SK-N-MC (cell line): ENCODE measurements at regions not wholly inside any gene's neighbourhood (a gene's known extent, or its start where the extent isn't known, plus 50 kb on each side); places are given as distances from the start of the nearest gene placed in this dataset.

Source experiments
- DNase-seq: peaks from one replicate; pipeline ENCODE4 v3.0.0-alpha.2; 2011; ENCODE audit warnings: low read depth, low spot score
- H3K27ac ChIP-seq: fragments of 200-600 bp; sonication (generic); 2 replicates; pipeline ENCODE4 v1.5.1; 2016; ENCODE audit warnings: mixed run types
- H3K36me3 ChIP-seq: fragments of 200-600 bp; sonication (generic); 2 replicates; pipeline ENCODE4 v1.6.1; 2017; ENCODE audit warnings: antibody characterized with exemption, low read length, mixed read lengths; ENCODE audit not compliant: insufficient read depth
- H3K4me3 ChIP-seq: fragments of 200-600 bp; sonication (generic); 2 replicates; pipeline ENCODE4 v1.5.1; 2016
- H3K9ac ChIP-seq: fragments of 200-600 bp; sonication (generic); 2 replicates; pipeline ENCODE4 v1.8.0; 2017; ENCODE audit warnings: mixed run types, mixed read lengths; ENCODE audit not compliant: insufficient read length
- H3K9me3 ChIP-seq: fragments of 200-600 bp; sonication (generic); 2 replicates; pipeline ENCODE4 v1.6.1; 2017; ENCODE audit warnings: low read depth, mild to moderate bottlenecking, antibody characterized with exemption, low read length, moderate library complexity, mixed read lengths
- EZH2 ChIP-seq: fragments of 200-600 bp; sonication (generic); IDR thresholded peaks from one replicate; pipeline ENCODE4 v1.6.1; 2017; ENCODE audit warnings: antibody characterized with exemption
- FOXP2 ChIP-seq: optimal IDR thresholded peaks from 2 replicates; pipeline ENCODE3; 2011; ENCODE audit warnings: mild to moderate bottlenecking, moderate library complexity; ENCODE audit not compliant: insufficient read depth; ENCODE audit errors: extremely low read length, control extremely low read depth
- POLR2AphosphoS5 ChIP-seq: IDR thresholded peaks from 2 replicates; pipeline ENCODE4 v1.6.1; 2012; ENCODE audit warnings: mild to moderate bottlenecking, low read depth, low read length, borderline replicate concordance

DNA sequence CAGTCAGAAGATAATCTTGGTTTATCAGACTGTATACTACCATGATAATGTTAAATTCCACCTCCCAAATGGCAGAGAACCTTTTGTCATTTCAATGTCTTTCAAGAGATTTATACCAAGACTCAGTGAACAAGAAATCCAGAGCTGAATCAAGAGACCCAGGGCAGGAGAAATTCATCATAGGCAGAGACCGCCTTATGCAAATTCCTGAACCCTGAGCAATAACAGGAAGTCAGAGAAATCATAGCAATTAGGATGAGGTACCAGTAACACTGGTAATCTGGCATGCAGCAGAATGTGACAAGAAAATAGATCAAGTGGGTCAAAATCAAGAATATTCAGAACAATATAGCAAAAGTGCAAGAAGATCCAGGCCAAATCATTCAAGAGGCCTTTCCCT is 412.4 kb upstream of the LRATD1 start:
- Histone ChIP-seq H3K27ac (no peak overlapping the region), H3K9ac (no peak overlapping the region), H3K9me3 (no peaks in the 10 kb centered on the region), H3K4me3 (no peak overlapping the region), H3K36me3 (no peaks in the 10 kb centered on the region)
- TF ChIP-seq EZH2 (no peak), FOXP2 (no peak), POLR2AphosphoS5 (no peak)
- DNase-seq: no peak

DNA sequence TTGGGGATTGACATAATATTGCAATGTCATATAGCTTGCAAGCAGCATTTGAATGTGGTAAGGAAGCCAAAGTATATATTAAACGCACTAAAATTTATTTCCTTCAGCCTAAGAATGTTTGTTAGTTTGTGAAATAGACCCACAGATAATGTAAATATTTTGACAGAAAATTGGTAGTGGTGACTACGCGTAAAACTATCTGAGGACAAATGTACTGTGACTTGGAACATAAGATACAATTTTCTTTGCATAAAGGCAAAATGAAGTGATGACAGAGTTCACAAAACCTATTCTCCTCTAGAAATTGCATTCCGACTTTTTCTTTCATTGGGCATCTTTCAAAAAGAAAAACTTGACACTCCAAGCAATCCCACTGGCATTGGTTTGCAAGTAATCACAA is 411.1 kb upstream of the LRATD1 start:
- Histone ChIP-seq H3K27ac (no peak overlapping the region), H3K9me3 (no peaks in the 10 kb centered on the region), H3K36me3 (no peaks in the 10 kb centered on the region), H3K4me3 (no peak overlapping the region), H3K9ac (no peak overlapping the region)
- no peak for DNase-seq
- TF ChIP-seq FOXP2: no peak
- no peak for TF ChIP-seq POLR2AphosphoS5
- TF ChIP-seq EZH2: no peak

DNA sequence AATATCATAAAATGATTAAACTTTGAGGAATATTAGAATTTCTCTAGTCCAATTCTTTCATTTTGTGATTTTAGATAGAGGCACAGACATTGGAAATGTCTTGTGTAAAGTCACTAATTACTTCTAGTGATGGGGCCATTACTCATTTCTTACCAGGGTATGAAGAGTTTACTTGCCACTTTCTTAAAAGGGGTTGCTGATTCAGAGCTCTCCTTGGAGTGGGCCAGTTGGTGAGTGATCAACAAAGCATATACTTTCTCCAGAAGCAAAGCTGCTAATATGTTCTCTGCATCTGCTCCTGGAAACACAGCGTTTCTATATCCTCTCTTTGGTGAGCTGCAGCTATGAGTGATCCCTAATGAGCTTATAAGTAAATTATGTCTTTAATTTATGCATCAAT is 408.9 kb upstream of the LRATD1 start:
- Histone ChIP-seq H3K9ac (no peak overlapping the region), H3K27ac (no peak overlapping the region), H3K9me3 (no peaks in the 10 kb centered on the region), H3K4me3 (no peak overlapping the region), H3K36me3 (no peaks in the 10 kb centered on the region)
- TF ChIP-seq EZH2 (no peak), POLR2AphosphoS5 (no peak), FOXP2 (no peak)
- DNase-seq: no peak

DNA sequence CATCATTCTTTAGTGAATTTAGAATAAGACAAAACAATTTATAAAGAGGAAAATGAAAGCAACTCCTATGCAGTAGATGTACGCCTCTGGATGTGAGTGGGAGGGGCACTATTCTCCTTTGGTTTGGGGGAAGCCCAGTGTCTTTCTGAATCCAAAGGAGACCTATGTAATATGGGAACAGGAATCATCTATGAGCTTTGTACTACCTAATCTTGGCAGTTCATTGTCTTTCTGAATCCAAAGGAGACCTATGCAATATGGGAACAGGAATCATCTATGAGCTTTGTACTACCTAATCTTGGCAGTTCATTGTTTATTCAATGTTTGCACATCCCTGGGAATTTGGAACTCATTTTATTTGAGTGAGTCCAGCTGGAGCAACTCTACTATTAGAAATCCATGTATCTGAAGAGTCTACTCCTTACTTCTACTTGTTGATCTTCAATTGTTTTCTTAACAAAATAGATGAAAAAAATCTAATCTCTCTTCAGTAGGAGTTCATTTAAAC is 401.1 kb upstream of the LRATD1 start:
- Histone ChIP-seq H3K9ac (no peak overlapping the region), H3K4me3 (no peak overlapping the region), H3K9me3 (no peaks in the 10 kb centered on the region), H3K27ac (no peak overlapping the region), H3K36me3 (no peaks in the 10 kb centered on the region)
- no peak for DNase-seq
- no peak for TF ChIP-seq FOXP2
- TF ChIP-seq EZH2: no peak
- no peak for TF ChIP-seq POLR2AphosphoS5

DNA sequence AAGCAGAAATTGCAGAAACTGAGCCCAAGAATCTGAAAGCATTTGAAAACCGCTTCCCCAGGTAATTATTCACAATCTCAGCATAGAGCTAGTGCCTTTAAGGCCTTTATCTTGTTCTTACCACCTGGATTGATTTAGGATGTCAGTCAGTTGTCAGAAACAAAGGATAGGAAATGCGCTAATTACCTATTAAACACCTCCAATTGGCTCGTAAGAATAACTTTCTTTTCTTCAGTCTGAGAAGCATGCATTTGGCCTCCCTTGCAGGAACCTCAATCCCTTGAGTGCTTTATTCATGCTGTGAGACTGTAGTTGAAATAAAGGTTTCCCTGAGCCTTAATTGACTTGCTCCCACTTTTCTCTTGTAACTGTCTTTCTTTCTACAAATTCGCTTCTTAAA is 400.3 kb upstream of the LRATD1 start:
- H3K36me3 ChIP-seq: no peaks in the 10 kb centered on the region
- no peak overlapping the region for H3K27ac ChIP-seq
- H3K4me3 ChIP-seq: no peak overlapping the region
- no peaks in the 10 kb centered on the region for H3K9me3 ChIP-seq
- no peak for DNase-seq
- H3K9ac ChIP-seq: no peak overlapping the region
- TF ChIP-seq FOXP2 (no peak), EZH2 (no peak), POLR2AphosphoS5 (no peak)

DNA sequence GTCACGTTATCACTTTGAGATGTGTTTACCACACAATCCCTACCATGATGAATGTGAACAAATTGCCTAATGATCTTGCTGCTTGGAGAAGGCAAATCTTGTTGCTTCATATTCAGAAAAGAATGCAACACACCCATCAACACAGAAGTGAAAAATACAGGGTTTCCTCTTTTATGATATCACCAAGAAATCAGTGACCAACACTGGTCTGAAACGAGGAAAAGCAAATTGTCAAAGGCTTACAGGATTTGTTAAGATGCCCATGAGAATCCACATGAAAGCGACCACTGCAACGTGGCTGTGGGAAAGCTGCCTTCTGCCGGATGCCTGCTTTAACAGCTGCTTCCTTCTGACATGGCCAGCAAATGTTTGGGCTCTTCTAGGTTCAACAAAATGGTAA is 397.6 kb upstream of the LRATD1 start:
- H3K9me3 ChIP-seq: no peaks in the 10 kb centered on the region
- H3K4me3 ChIP-seq: no peak overlapping the region
- TF ChIP-seq FOXP2: no peak
- no peak for TF ChIP-seq EZH2
- no peak overlapping the region for H3K27ac ChIP-seq
- no peaks in the 10 kb centered on the region for H3K36me3 ChIP-seq
- DNase-seq: no peak
- no peak overlapping the region for H3K9ac ChIP-seq

DNA sequence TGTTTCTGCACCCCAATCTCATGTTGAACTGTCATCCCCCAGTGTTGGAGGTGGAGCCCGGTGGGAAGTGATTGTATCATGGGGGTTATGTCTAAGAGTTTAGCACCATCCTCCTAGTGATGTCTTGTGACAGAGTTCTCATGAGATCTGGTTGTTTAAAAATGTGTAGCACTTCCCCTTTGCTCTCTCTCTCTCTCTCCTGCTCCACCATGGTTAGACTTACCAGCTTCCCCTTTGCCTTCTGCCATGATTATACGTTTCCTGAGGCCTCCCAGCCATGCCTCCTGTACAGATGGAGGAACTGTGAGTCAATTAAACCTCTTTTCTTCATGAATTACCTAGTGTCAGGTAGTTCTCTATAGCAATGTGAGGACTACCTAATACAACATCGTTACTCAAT is 396.9 kb upstream of the LRATD1 start:
- H3K9ac ChIP-seq: no peak overlapping the region
- TF ChIP-seq POLR2AphosphoS5: no peak
- no peak for TF ChIP-seq FOXP2
- TF ChIP-seq EZH2: no peak
- no peaks in the 10 kb centered on the region for H3K9me3 ChIP-seq
- H3K27ac ChIP-seq: no peak overlapping the region
- H3K36me3 ChIP-seq: no peaks in the 10 kb centered on the region
- H3K4me3 ChIP-seq: no peak overlapping the region
- DNase-seq: no peak

DNA sequence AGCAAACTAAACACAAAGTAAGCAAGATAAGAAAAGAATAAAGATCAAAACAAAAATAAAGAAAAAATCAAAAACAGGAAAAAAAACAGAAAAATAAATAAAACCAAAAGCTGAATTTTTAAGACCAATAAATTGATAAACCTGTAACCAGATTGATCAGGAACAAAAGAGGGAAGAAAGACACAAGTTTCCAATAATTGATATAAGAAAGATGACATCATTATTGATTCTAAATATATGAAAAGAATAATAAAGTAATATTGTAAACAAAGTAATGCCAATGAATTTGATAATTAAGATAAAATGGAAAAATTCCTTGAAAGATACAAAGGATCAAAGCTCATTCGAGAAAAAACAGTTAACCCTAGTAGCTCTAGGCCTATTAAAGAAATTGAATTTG is 394.6 kb upstream of the LRATD1 start:
- Histone ChIP-seq H3K9ac (no peak overlapping the region), H3K27ac (no peak overlapping the region), H3K9me3 (no peaks in the 10 kb centered on the region), H3K36me3 (no peaks in the 10 kb centered on the region), H3K4me3 (no peak overlapping the region)
- TF ChIP-seq EZH2 (no peak), POLR2AphosphoS5 (no peak), FOXP2 (no peak)
- DNase-seq: no peak

DNA sequence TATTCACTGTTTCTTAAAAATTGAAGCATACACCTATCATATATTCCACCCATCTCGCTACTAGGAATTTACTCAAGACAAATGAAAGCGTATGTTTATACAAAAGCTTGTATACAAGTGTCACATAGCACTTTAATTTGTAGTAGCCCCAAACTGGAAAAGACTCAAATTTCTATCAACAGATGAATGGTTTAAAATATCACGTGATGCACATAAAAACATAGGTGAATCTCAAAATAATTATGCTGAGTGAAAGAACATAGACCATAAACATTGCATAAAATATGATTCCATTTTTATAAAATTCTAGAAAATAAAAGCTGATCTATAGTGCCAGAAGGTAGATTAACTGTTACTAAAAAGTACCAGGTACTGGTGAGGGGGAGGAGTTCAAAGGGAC is 392.9 kb upstream of the LRATD1 start:
- TF ChIP-seq FOXP2 (no peak), POLR2AphosphoS5 (no peak), EZH2 (no peak)
- Histone ChIP-seq H3K36me3 (no peaks in the 10 kb centered on the region), H3K9me3 (no peaks in the 10 kb centered on the region), H3K9ac (no peak overlapping the region), H3K4me3 (no peak overlapping the region), H3K27ac (no peak overlapping the region)
- no peak for DNase-seq

DNA sequence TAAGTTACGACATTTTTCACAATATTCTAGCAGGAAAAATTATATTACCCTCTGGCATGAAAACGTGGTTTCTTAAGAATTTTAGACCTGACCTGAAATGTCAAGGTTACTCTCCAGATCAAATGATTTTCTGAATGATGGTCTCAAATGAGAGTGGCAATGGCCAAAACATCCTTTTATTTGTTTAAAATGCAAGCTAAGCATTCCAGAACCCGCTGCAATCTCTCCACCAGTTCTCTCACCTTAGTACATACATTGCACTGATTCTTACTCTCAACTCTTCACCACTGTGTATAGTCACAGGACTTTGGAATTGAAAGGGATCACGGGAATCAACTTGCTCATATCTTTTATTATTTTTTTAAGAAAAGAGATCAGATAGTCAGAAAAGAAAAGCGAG is 391.6 kb upstream of the LRATD1 start:
- Histone ChIP-seq H3K9ac (no peak overlapping the region), H3K4me3 (no peak overlapping the region), H3K9me3 (no peaks in the 10 kb centered on the region), H3K27ac (no peak overlapping the region), H3K36me3 (no peaks in the 10 kb centered on the region)
- TF ChIP-seq EZH2 (no peak), FOXP2 (no peak), POLR2AphosphoS5 (no peak)
- no peak for DNase-seq
